Muscle of back (tissue), 3 donors: ENCODE measurements at regions not wholly inside any gene's neighbourhood (a gene's known extent, or its start where the extent isn't known, plus 50 kb on each side); places are given as distances from the start of the nearest gene placed in this dataset.

Experiments used
- DNase-seq, 3 donors: peaks; one replicate each; pipeline versions ENCODE4 v3.0.0 to v3.0.0-alpha.2; 2013

DNA sequence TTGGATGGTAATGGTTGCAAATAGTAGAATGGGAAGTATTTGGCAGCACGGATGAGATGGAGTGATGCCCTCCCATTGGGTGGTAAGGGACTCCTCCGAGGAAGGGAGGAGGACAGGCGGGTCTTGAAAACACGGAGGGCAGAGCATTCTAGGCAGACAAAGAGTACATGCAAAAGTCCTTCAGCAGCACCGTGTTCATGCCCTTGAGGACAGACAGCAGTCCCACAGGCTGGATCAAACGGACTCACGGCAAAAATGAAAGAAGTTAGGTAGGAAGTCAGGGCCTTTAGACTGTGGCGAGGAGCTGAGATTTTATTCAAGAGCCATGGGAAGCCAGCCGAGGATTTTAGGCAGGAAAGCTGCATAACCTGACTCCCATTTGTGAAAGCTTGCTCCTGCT is 253.9 kb downstream of the RHOU start:
- no peak for DNase-seq

DNA sequence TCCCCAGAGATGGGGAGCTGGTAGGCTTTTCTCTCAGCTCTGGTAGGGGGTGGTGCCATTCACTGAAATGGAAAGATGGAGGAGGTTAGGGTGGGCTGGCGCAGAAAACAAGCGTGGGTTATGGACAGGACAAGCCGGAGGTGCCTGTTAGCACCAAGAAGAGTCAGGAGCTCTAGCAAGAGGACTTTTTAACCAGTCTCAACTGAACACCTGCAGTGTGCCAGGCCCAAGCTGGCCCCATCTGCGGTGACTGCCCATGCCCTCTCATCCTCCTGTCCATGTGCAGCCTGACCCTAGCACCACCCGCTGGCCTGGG is 254.4 kb downstream of the RHOU start:
- DNase-seq: no peak

- DNase-seq: peak; percentile 45 to 88 (median 80)
Observed at GRCh38 chr1:228989992-228990827, 254.9 kb downstream of the RHOU start.

DNA sequence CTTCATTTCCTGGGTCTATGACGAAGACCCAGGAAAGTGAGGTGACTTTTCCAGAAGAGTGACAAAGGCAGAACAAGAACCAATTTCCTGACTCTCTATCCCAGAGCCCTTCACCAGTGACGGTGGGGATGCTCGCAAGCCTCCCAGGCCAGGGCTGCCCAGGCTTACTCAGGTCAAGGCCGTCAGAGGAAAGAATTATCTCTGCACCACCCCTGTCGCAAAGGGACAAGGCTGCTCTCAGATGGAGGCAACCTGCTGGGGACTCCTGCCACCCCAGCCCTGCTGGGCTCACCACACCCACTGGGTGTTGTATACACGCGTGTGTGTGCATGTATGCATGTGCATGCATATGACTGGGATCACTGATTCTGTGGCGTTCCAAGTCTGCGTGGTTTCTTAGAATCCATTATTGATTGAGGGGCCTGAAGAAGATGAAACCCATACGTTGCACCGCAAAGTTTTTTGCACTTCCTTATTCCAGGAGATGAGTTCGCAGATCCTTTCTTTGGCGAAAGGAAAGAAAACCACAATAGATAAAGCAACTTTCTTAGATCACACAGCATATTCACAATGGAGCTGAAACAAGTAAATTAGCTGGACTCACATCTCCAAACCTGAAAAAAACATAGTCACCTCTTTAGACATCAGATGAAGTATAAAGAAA is 255.8 kb downstream of the RHOU start:
- no peak for DNase-seq

GRCh38 chr1:228992044-228992443 is 256.8 kb downstream of the RHOU start:
- no peak for DNase-seq

GRCh38 chr1:228992907-228993535 is 257.7 kb downstream of the RHOU start:
- DNase-seq: no peak

- peak; percentile 68 to 89 (median 68) for DNase-seq
Observed at GRCh38 chr1:228994676-228995594, 259.7 kb downstream of the RHOU start.

GRCh38 chr1:228996281-228996680 is 261.0 kb downstream of the RHOU start:
- peak in 1 of 3 donors; percentile 81 for DNase-seq

GRCh38 chr1:228997721-228998144 is 262.5 kb downstream of the RHOU start:
- no peak for DNase-seq

DNA sequence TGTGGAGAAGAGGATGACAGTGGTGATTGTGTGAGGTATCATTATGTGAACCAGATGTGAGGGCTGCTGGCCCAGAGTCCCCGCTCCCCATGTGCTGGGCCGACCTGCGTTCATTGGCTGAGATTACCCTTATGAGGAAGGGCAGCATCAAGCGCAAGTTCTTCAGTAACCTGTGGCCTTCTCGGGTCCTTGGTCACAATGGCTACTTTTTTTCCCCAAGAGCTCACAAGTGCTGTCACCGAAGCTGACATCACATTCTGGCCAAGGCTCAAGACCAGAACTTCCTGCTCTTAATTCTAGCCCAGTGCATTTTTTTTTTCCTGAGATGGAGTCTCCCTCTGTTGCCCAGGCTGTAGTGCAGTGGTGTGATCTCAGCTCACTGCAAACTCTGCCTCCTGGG is 262.9 kb downstream of the RHOU start:
- DNase-seq: peak in 2 of 3 donors; percentile 68 to 88

DNA sequence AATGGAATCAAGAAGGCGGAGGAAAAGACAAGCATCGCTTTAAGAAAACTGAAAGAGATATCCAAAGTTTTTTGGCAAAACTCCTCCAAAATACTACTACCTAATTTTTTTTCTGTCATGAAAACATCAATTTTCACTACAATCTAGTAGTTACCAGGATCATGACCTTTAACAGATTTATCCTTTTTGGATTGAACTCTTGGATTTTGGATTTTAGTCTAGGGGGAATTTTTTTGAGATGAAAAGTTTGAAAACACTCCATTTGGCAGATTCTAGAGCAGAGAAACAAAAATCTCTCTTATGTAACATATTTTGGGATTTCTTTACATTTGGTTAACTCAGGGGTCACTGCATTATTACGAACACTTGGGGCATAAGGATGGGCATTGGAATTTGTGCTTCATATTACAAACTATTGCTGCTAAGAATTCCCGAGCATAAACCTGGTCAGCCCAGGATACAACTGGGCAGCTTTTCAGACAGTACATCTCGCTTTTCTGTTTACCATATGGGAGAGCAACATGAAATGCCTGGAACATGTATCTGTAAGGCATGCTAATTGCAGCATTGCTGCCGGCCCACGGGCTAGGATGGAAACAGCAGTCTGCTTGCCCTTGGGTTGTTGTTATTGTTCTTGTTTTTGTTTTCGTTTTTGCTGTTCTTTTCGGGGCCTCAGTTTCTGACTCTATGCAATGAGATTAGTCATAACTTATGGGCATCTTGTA is 264.3 kb downstream of the RHOU start:
- DNase-seq: peak; percentile 38 to 83 (median 49)

GRCh38 chr1:229000187-229000586 is 264.9 kb downstream of the RHOU start:
- DNase-seq: no peak

DNA sequence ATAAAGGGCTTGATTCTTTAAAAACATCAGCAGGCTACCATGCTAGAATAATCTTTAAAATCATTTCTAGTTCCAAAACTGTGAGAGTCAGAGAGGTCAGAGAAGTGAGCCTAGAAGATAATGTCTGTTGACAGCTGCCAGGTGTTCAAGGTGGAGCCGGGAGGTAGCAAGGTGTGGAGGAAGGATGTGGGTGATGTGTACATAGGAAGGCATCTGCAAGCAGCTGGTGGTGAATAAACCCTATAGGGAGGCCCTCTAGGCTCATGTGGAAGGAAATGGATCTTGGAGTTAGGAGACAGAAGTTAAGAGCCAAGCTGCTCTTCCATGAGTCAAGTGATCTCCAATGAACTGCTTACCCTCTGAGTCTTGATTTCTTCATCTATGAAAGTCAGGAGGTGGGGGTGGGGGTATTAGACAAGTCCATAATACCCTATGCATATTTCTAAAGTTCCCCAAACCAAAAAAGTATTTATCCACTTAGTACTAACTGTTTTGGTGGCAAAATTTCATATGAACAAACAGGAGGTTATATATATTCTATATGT is 266.3 kb downstream of the RHOU start:
- DNase-seq: no peak

DNA sequence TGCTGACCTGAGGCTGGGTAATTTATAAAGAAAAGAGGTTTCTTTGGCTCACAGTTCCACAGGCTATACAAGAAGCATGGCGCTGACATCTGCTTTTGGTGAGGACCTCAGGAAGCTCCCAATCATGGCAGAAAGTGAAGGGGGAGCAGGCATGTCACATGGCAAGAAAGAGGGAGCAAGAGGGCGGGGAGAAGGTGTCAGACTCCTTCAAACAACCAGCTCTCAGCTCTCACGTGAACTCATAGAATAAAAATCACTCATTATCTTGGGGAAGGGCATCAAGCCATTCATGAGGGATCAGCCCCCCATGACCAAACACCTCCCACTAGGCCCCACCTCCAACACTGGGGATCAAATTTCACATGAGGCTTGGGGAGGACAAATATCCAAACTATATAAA is 266.8 kb downstream of the RHOU start:
- no peak for DNase-seq

- DNase-seq: no peak
Observed at GRCh38 chr1:229002451-229002960, 267.2 kb downstream of the RHOU start.

GRCh38 chr1:229003233-229004031 is 267.5 kb upstream of the RAB4A start:
- DNase-seq: peak in 2 of 3 donors; percentile 42 to 64

DNA sequence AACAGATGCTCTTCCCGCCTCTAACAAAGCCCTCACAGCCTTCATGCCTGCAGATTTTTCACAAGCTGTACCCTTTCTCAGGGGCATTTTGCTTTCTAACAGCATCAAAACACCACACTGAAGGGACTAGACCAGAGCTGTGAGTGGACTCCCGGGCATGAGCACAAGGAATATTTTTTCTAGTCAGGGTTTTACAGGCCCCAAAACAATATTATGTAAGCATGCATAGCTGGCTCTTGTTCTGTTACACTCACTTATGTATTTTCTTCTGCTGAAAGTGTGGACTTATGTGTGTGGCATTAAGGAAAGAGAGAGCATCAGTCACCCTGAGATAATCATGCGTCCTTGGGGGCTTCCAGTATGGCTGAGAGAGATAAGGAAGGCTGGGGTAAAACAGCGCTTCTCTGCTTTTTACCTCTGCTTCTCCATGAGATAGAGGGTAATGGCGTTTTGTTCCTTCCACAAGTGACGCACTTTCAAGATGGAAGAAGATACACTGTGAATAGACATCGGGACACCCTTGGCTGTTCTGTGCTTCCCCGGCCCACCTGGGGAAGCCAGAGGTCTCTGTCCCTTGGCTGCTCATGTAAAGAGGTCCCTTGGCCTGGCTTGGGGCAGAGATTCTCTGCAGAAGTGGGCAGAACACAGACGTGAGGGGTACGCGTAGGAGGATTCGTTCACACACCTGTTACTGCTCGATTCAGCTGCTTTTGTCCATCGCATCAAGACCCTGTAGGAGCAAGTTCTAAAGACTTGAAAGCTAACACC is 266.7 kb upstream of the RAB4A start:
- DNase-seq: no peak

- no peak for DNase-seq
Observed at GRCh38 chr1:229005097-229005496, 265.8 kb upstream of the RAB4A start.

- DNase-seq: no peak
Observed at GRCh38 chr1:229005556-229005955, 265.4 kb upstream of the RAB4A start.
